Nephron progenitor cell (in vitro differentiated cells): ENCODE measurements at regions not wholly inside any gene's neighbourhood (a gene's known extent, or its start where the extent isn't known, plus 50 kb on each side); places are given as distances from the start of the nearest gene placed in this dataset.

Source experiments
- DNase-seq: peaks from one replicate; pipeline ENCODE4 v3.0.0; 2021
- H3K27ac Mint-ChIP-seq: 2 replicates; pipeline ENCODE4 v1.8.0; 2021; ENCODE audit warnings: mild to moderate bottlenecking, moderate library complexity, mixed read lengths
- H3K27me3 Mint-ChIP-seq: 2 replicates; pipeline ENCODE4 v1.8.0; 2021; ENCODE audit warnings: mild to moderate bottlenecking, low read depth, mixed read lengths; ENCODE audit not compliant: poor library complexity
- H3K36me3 Mint-ChIP-seq: 2 replicates; pipeline ENCODE4 v1.8.0; 2021; ENCODE audit warnings: low read depth, mixed read lengths
- H3K4me1 Mint-ChIP-seq: 2 replicates; pipeline ENCODE4 v1.8.0; 2021; ENCODE audit warnings: mixed read lengths
- H3K4me3 Mint-ChIP-seq: 2 replicates; pipeline ENCODE4 v1.8.0; 2021; ENCODE audit warnings: mild to moderate bottlenecking, moderate library complexity, mixed read lengths
- H3K9me3 Mint-ChIP-seq: 2 replicates; pipeline ENCODE4 v1.8.0; 2021; ENCODE audit warnings: mild to moderate bottlenecking, moderate library complexity, mixed read lengths
- TF ChIP-seq, protein P1 (sequence below): fragments of 200-600 bp; sonication (generic); IDR thresholded peaks from 2 replicates; pipeline ENCODE4 v1.5.0; 2021; ENCODE audit warnings: antibody characterized with exemption

DNA sequence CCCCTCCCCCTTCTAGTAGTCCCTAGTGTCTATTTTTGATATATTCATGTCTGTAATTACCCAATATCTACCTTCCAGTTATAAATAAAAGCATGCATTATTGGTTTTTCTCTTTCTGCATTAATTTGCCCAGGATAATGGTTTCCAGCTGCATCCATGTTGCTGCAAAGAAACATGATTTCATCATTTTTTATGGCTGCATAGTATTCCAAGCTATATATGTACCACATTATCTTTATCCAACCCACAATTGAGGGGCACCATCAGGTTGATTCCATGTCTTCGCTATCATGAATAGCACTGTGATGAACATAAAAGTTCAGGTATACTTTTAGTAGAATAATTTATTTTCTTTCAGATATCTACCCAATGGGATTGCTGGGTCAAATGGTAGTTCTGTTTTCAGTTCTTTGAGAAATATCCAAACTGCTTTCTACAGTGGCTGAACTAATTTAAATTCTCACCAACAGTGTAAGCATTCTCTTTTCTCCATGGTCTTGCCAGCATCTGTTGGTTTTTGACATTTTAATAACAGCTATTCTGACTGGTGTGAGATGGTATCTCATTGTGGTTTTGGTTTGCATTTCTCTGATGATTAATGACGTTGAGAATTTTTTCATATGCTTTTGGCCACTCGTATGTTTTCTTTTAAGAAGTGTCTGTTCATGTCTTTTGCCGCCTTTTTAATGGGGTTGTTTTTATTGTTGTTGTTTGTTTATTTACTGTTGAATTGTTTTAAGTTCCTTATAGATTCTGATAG, 746.1 kb upstream of the MEF2C start:
- Mint-ChIP-seq H3K4me1 (no peaks in the 10 kb centered on the region), H3K27me3 (no peaks in the 10 kb centered on the region), H3K27ac (no peak overlapping the region), H3K36me3 (no peaks in the 10 kb centered on the region), H3K9me3 (peaks cover 32% of the 10 kb centered on the region), H3K4me3 (no peak overlapping the region)
- TF ChIP-seq, protein P1, sequence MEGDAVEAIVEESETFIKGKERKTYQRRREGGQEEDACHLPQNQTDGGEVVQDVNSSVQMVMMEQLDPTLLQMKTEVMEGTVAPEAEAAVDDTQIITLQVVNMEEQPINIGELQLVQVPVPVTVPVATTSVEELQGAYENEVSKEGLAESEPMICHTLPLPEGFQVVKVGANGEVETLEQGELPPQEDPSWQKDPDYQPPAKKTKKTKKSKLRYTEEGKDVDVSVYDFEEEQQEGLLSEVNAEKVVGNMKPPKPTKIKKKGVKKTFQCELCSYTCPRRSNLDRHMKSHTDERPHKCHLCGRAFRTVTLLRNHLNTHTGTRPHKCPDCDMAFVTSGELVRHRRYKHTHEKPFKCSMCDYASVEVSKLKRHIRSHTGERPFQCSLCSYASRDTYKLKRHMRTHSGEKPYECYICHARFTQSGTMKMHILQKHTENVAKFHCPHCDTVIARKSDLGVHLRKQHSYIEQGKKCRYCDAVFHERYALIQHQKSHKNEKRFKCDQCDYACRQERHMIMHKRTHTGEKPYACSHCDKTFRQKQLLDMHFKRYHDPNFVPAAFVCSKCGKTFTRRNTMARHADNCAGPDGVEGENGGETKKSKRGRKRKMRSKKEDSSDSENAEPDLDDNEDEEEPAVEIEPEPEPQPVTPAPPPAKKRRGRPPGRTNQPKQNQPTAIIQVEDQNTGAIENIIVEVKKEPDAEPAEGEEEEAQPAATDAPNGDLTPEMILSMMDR, result no peak
- no peak for DNase-seq

DNA sequence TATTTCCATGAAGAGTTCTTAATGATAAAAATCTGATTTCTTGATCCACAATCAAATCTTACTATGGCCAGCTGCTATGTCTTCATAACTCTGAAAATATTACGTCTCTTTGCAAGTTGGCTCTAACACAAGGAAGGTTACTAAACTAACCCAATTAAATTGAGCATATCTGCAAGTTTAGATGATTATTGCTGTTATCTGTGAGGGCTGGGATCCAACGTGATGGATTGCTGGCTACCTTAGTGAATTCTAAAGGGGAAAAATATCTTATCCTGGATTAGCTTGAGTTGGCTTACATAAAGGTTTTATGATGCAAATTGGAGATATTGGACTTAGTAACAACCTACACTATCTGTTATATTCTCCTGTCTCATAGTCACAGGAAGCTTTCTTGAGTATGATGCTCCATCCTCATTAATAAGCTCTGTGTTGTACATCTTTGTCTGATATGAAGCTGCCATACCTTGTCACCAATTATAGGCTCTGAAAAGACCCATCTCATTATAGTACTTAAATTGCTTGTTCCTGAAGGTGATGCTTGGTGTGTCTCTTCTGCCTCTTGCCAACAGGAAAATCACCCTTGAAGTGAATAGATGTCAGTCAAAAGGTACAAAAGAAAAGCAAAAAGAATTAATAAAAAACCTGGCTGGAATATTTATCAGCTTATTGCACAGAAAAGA, 733.0 kb upstream of the MEF2C start:
- H3K27me3 Mint-ChIP-seq, result no peaks in the 10 kb centered on the region
- H3K4me3 Mint-ChIP-seq, result no peak overlapping the region
- H3K9me3 Mint-ChIP-seq, result peaks cover 21% of the 10 kb centered on the region
- no peaks in the 10 kb centered on the region for H3K4me1 Mint-ChIP-seq
- DNase-seq, result no peak
- H3K36me3 Mint-ChIP-seq, result no peaks in the 10 kb centered on the region
- H3K27ac Mint-ChIP-seq, result no peak overlapping the region
- TF ChIP-seq, protein P1, result no peak

DNA sequence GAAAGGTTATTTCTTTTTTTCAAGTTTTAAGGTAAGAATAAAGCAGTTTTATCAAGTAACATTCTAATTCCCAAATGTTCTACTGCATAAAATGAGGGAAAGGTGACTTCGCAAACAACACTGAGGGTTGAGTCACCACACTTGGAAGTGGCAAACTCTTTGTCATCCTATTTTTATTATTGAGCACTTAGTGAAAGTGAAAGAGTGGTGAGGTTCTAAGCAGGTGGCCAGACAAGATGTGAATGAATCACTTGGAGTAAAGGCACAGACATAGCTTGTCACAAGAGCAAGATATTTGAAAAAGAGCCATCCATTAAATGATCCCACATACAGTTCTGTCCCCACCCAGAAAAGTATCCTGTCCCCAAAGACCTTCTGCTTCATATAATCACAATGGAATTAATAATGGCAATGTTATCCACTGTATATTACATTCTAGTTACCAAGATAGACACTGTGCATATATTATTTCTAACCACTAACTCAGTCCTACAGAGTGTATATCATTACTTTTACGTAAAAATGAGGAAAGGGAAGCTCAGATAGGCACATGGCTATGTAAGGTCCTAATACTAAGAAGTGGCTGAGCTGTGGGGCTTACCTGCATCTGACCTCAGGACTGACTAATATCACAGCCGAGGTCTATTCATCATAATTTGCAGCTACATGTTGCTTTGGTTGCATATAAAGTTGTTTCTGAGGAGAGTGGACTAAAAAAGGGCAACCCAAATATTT, 730.4 kb upstream of the MEF2C start:
- Mint-ChIP-seq H3K9me3 (peaks cover 7% of the 10 kb centered on the region), H3K36me3 (no peaks in the 10 kb centered on the region), H3K27me3 (no peaks in the 10 kb centered on the region), H3K4me3 (no peak overlapping the region), H3K4me1 (no peaks in the 10 kb centered on the region), H3K27ac (no peak overlapping the region)
- TF ChIP-seq, protein P1, result no peak
- no peak for DNase-seq

DNA sequence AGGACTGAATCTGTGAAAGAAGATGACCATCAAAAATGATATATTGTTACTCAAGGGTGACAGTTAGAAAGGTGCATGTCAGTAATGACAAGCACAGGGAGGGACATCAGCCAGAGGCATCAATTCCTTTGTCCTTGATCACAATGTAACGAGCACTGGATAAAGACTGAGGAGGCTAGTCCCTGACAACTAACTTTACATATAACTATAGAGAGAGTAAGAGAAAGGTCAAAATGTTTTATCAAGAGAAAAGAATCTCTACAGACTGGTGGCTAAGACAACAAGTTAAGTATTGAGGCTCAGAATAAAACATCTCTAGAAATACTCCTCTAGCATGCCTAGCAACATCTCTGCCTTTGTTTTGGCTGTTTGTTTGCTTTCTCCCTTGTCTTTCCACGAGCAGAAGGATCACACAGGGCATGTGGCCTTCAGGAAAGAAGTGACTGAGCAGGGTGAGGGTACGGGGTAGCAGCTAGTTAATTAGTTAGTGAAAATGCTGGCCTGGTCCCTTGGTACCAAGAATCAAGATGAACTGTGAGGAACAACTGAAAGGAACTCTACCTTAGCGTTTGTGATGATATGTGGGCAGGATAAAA, 724.1 kb upstream of the MEF2C start:
- H3K27me3 Mint-ChIP-seq, result no peaks in the 10 kb centered on the region
- no peak overlapping the region for H3K4me3 Mint-ChIP-seq
- peaks cover 7% of the 10 kb centered on the region for H3K9me3 Mint-ChIP-seq
- H3K36me3 Mint-ChIP-seq, result no peaks in the 10 kb centered on the region
- DNase-seq, result no peak
- H3K27ac Mint-ChIP-seq, result no peak overlapping the region
- TF ChIP-seq, protein P1, result no peak
- H3K4me1 Mint-ChIP-seq, result no peaks in the 10 kb centered on the region

DNA sequence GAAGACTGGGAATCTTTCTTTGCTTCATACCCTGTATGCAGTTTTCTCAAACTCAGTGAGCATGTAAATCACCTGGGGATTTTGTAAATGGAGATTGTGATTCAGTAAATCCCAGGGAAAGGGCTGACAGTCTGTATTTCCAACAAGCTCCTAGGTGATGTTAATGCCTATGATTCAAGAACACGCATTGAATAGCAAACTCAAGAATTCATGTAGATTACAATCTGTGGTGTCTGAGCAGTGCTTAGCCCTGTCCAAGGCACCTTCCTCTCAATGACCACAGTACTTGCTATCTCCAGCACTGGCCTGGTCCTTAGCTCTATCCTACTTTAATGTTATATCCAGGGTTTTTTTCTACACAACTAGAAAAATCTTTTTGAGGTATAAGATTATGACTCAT, 721.4 kb upstream of the MEF2C start:
- no peak overlapping the region for H3K4me3 Mint-ChIP-seq
- TF ChIP-seq, protein P1, result no peak
- no peak overlapping the region for H3K27ac Mint-ChIP-seq
- no peak for DNase-seq
- H3K4me1 Mint-ChIP-seq, result no peaks in the 10 kb centered on the region
- H3K36me3 Mint-ChIP-seq, result no peaks in the 10 kb centered on the region
- H3K9me3 Mint-ChIP-seq, result no peaks in the 10 kb centered on the region
- no peaks in the 10 kb centered on the region for H3K27me3 Mint-ChIP-seq
